NCI-H526 (cell line): ENCODE measurements at regions not wholly inside any gene's neighbourhood (a gene's known extent, or its start where the extent isn't known, plus 50 kb on each side); places are given as distances from the start of the nearest gene placed in this dataset.
"Not testable (repeated sequence)": the region's sequence is repeated elsewhere in the genome, so short reads cannot be mapped to it uniquely, and the experiment has no call there.

Experiments used
- DNase-seq, 2 experiments: peaks; one replicate each; lab custom pipeline; 2025; lab: John Stamatoyannopoulos, UW

GRCh38 chr18:9017167-9017904 is 85.2 kb upstream of the NDUFV2 start:
- peak in 1 of 2 experiments; percentile 12 for DNase-seq

DNA sequence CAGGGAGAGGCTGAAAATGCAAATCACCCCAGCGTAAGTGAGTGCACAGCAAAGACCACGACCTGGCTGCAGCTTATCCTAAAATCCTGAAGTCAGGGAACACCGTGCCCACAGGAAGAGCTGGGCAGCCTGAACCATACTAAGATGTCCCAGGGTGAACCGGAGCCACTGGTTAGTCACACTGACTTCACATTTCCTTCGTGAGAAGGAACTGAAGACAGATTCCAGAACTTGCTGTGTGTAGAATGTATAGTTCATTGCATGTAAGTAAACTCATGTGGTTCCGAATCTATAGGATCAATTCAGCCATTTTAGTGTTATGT is 84.6 kb upstream of the NDUFV2 start:
- DNase-seq: no peak

DNA sequence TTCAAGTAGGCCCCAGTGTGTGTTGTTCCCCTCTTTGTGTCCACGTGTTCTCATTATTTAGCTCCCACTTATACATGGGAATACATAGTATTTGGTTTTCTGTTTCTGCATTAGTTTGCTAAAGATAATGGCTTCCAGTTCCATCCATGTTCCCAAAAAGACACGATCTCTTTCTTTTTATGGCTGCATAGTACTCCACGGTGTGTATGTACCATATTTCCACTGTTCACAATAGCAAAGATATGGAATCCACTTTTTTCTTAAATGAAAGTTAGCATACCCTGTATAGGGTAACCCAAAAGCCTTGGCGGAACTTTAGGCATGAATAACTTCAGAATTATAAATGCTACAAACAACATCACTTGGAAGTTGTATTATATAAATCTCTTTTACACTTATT is 83.4 kb upstream of the NDUFV2 start:
- DNase-seq: no peak

DNA sequence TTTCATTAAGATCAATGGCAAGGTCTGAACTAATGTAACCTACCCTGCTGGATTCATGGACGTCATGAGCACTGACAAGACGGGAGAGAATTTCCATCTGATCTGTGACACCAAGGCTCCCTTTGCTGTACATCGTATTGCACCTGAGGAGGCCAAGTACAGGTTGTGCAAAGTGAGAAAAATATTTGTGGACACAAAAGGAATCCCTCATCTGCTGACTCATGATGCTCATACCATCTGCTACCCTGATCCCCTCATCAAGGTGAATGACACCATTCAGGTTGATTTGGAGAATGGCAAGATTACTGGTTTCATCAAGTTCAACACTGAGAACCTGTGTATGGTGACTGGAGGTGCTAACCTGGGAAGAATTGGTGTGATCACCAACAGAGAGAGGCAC is 82.3 kb upstream of the NDUFV2 start:
- DNase-seq: no peak

DNA sequence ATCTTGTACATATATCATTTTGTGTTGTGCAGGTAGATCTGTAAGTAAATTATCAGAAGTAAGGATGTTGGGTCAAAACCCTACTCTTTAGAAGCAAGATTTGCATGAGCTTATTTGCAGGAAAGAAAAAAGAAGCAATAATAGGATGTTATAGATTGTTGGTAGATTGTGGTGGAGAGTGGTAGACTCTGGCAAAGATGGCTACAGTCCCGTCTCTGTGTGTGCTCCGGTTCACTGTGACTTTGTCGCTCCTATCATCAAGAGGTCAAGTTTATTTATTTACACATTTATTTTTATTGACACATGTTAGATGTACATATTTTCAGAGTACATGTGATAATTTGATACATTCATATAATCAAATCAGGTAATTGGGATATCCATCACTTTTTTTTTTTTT is 81.0 kb upstream of the NDUFV2 start:
- no peak for DNase-seq

DNA sequence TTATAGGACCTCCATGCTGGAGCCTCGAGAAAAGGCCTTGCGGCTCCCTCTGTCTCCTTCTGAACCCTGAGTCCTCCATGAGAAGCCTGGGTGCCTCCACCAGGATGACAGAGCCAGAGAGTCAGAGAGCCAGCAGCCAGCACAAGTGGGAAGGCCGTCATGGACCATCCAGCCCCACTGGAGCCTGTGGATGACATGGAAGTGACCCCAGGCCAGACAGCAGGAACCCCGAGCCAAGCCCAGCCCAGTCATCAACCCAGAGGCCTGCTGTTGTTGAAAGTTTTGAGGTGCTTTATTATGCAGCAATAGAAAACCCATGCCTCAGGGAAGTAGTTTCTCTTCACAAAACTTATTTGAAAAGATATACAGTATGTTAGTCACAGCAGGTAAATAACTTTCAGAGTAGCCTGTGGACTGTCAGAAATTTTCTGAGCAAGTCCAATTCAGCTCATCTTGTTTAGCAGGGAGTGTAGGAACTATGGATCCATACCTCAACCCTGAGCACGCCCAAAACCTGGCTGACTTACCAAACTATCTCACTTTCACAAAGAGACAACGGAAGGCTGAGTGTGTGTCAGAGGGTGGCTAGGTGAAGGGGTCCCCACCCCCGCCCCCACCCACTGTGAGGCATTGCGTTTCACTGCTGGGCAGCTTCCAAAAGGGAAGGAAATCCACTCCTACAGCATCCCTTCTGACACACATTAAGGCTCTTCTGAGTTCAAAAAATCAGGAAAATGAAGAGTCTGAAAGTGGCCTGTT is 79.9 kb upstream of the NDUFV2 start:
- no peak for DNase-seq

DNA sequence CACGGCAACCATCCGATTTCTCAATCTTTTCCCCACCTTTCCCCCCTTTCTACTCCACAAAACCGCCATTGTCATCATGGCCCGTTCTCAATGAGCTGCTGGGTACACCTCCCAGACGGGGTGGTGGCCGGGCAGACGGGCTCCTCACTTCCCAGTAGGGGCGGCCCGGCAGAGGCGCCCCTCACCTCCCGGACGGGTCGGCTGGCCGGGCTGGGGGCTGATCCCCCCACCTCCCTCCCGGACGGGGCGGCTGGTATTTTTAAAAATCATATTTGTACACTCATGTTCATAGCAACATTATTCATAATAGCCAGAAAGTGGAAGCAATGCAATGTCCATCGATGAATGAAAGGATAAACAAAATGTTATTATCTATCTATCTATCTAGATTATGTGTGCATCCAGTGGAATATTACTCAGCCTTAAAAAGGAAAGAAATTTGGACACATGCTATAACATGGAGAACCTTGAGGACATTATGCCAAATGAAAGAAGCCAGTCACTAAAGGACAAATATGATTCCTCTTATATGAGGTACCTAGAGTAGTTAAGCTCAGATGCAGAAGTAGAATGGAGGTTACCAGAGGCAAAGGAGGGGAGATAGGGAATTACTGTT is 78.4 kb upstream of the NDUFV2 start:
- not testable (repeated sequence) for DNase-seq

DNA sequence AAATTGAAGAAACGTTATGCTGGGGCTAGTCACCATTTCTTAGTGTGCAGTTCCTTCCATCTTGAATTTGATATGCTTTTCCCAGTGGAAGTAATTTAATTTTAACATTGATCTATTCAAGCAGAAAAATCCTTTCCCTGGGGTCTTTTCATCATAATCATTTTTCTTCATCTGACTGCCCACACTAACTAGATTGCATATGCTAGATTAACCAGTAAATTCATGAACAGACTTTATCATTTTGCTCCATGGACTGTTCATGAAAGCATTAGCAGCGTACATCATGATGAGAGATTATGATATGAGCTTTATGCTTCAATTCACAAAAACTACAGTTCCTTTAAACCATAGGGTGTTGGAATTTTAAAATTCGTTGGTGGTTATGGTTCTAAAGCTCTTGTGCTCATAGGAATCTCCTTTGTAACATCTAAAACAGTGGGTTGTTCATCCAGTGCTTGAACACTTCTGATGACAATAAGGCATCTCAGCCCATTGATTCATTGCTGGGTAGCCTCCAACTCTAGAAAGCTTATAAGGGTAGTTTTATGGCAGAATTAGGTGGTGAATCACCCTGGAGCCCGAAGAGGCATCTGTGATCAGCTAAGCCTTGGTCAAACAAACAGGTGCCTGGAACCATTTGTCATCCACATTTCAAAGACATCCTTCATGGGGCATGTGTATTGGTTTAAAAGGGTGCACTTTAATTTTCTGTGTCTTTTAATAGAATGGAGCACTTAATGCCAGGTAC is 77.2 kb upstream of the NDUFV2 start:
- no peak for DNase-seq

- DNase-seq: no peak
These were observed 73.4 kb upstream of the NDUFV2 start for GRCh38 chr18:9029131-9029530.

- DNase-seq: no peak
These were observed 70.0 kb upstream of the NDUFV2 start for GRCh38 chr18:9032519-9032918.

DNA sequence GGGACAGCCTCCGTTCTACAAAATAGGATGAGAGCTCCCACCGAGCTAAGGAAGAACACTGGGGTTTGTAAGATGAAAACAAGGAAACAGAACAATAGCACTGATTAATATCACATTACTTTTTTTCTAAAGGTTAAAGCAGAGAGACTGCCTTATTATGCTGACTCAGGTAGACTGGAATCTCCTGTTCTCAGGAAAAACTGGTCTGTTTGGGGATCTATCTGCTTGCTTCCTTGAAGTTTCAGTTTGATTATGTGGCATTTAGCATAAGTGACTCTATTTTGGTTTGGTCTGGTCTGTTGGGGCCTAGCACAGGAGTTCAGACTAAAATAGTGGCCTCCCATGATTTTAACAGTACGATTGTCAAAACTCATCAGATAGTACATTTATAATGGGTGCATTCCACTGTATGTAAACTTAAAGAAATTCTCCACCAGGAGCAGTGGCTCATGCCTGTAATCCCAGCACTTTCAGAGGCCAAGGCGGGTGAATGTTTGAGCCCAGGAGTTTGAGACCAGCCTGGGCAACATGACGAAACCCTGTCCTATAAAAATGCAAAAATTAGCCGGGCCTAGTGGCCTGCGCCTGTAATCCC is 64.1 kb upstream of the NDUFV2 start:
- no peak for DNase-seq

- no peak for DNase-seq
These were observed 62.9 kb upstream of the NDUFV2 start for GRCh38 chr18:9039441-9040071.

- no peak for DNase-seq
These were observed 59.6 kb upstream of the NDUFV2 start for GRCh38 chr18:9042766-9043481.

GRCh38 chr18:9043581-9043980 is 58.9 kb upstream of the NDUFV2 start:
- DNase-seq: no peak

- no peak for DNase-seq
These were observed 54.8 kb upstream of the NDUFV2 start for GRCh38 chr18:9047715-9048114.

DNA sequence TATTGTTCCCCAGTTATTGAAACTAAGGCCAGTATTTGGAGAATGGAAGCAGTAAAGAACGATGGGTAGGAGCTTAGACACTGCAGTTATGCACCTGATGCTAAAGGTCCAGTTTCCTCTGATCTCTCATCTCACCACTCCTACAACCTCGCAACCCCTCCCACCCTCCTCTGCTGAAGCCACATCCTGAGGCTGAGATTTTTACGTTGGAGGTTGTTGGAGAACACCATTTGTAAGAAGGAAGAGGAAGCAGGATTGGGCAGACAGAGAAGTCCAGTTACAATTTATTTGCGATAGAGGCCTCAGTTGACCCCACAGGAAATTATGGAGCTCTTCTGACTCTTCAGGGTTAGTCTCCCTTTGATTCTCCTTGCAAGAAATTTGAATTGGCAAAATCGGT is 54.3 kb upstream of the NDUFV2 start:
- no peak for DNase-seq

- DNase-seq: no peak
These were observed 53.5 kb upstream of the NDUFV2 start for GRCh38 chr18:9048808-9049494.

- DNase-seq: no peak
These were observed 53.0 kb upstream of the NDUFV2 start for GRCh38 chr18:9049495-9049809.

DNA sequence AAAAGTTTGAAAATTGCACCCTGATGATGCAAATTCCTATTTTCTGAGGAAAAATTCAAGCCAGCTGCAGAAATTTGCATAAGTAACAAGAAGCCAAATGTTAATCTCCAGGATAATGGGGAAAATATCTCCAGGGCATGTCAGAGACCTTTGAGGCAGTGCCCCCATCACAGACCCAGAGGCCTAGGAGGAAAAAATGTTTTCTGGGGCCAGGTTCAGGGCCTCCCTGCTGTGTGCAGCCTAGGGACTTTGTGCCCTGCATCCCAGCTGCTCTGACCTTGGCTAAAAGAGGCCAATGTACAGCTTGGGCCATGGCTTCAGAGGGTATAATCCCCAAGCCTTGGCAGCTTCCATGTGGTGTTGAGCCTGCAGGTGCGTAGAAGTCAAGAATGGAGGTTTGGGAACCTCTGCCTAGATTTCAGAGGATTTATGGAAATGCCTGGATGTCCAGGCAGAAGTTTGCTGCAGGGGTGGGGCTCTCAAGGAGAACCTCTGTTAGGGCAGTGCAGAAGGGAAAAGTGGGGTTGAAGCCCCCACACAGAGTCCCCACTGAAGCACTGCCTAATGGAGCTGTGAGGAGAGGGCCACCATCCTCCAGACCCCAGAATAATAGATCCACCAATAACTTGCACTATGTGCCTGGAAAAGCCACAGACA is 51.7 kb upstream of the NDUFV2 start:
- not testable (repeated sequence) for DNase-seq
